K562 (cell line): ENCODE measurements at regions not wholly inside any gene's neighbourhood (a gene's known extent, or its start where the extent isn't known, plus 50 kb on each side); places are given as distances from the start of the nearest gene placed in this dataset.

Source experiments
- ATAC-seq: fragments of 200-7000 bp; cut with Tn5 transposase; 3 replicates; pipeline ENCODE4 v1.9.1; 2020; ENCODE audit warnings: moderate library complexity
- BruUV-seq: library from RNA; stranded (reverse); fragments of 400-500 nt; replicated peaks from 2 replicates; lab custom pipeline; 2021; lab: Mats Ljungman, UMichigan
- CTCF ChIA-PET: fragments of 300-600 bp; formaldehyde crosslinking; extraction: SDS; loops from one replicate; lab custom pipeline; 2021; ENCODE audit warnings: low intra/inter-chr PET ratio; lab: Yijun Ruan, JAX
- POLR2A ChIA-PET: fragments of 300-600, 350-650 bp; sonication (Branson Sonifier 250); formaldehyde crosslinking; extraction: SDS; loops from one replicate; lab custom pipeline; 2021; ENCODE audit warnings: antibody characterized with exemption, inconsistent platforms; lab: Yijun Ruan, JAX
- DNase-seq, 4 experiments: peaks; one replicate each; pipeline versions ENCODE4 v3.0.0 to v3.0.0-alpha.2; 2011 to 2018; ENCODE audit warnings: low spot score in 3 of 4, mixed read lengths in 3 of 4; ENCODE audit errors: extremely low read depth in 1 of 4
- FAIRE-seq: peaks from 2 replicates; lab custom pipeline; 2011; peaks lifted over from hg19 to GRCh38; lab: Jason Lieb, UNC
- H2AFZ ChIP-seq: 2 replicates; pipeline ENCODE4 v1.6.0; 2011; ENCODE audit warnings: low read depth, low read length, control low read depth, inconsistent platforms
- H3K27ac ChIP-seq: fragments of 200-600 bp; 3 replicates; pipeline ENCODE4 v1.8.0; 2011; ENCODE audit warnings: low read depth, mild to moderate bottlenecking, control low read depth, inconsistent platforms, low read length, moderate library complexity, mixed read lengths; ENCODE audit errors: extremely low read depth
- H3K27me3 ChIP-seq, 2 experiments: fragments of 300-600 bp in 1 of 2; 2 replicates in 1 of 2; 3 replicates in 1 of 2; pipeline versions ENCODE4 v1.6.0 to v1.8.0; 2011; ENCODE audit warnings: inconsistent platforms in 2 of 2, low read length in 2 of 2, mild to moderate bottlenecking in 1 of 2, mixed read lengths in 1 of 2, moderate library complexity in 1 of 2; ENCODE audit not compliant: control insufficient read depth in 2 of 2, insufficient read depth in 2 of 2
- H3K36me3 ChIP-seq: fragments of 300-600 bp; 3 replicates; pipeline ENCODE4 v1.8.0; 2011; ENCODE audit warnings: mild to moderate bottlenecking, low read length, inconsistent platforms; ENCODE audit not compliant: control insufficient read depth, insufficient read depth
- H3K4me1 ChIP-seq, 2 experiments: fragments of 200-600 bp in 1 of 2; replicated peaks in 1 of 2; 2 replicates in 1 of 2; 3 replicates in 1 of 2; pipeline versions ENCODE4 v1.5.1 to v1.8.0; 2011; ENCODE audit warnings: inconsistent platforms in 2 of 2, low read length in 2 of 2, mild to moderate bottlenecking in 1 of 2, mixed read lengths in 1 of 2, moderate library complexity in 1 of 2; ENCODE audit not compliant: control insufficient read depth in 2 of 2, insufficient read depth in 2 of 2
- H3K4me2 ChIP-seq: 2 replicates; pipeline ENCODE4 v1.6.1; 2011; ENCODE audit warnings: low read length, control low read depth, inconsistent platforms, mixed read lengths; ENCODE audit not compliant: insufficient read depth
- H3K4me3 ChIP-seq: fragments of 200-600 bp; sonication (generic), shearing (Covaris generic); 2 replicates; pipeline ENCODE4 v1.5.1; 2016; ENCODE audit warnings: control low read depth, inconsistent platforms
- H3K79me2 ChIP-seq: fragments of 200-600 bp; 3 replicates; pipeline ENCODE4 v1.8.0; 2011; ENCODE audit warnings: low read length, inconsistent platforms; ENCODE audit not compliant: control insufficient read depth, insufficient read depth
- H3K9ac ChIP-seq, 2 experiments: 2 replicates each; pipeline versions ENCODE4 v1.6.0 to v1.6.1; 2011; ENCODE audit warnings: low read depth in 2 of 2, low read length in 2 of 2, control low read depth in 1 of 2, inconsistent platforms in 1 of 2, mild to moderate bottlenecking in 1 of 2, mixed read lengths in 1 of 2; ENCODE audit not compliant: insufficient read depth in 1 of 2
- H3K9me1 ChIP-seq: one replicate; pipeline ENCODE4 v1.6.0; 2011; ENCODE audit warnings: inconsistent platforms, mild to moderate bottlenecking, low read length, moderate library complexity; ENCODE audit not compliant: control insufficient read depth, insufficient read depth
- H3K9me3 ChIP-seq: replicated peaks from 2 replicates; pipeline ENCODE4 v1.5.1; 2011; ENCODE audit warnings: low read depth, low read length, inconsistent platforms; ENCODE audit not compliant: control insufficient read depth, insufficient read depth
- H4K20me1 ChIP-seq: replicated peaks from 2 replicates; pipeline ENCODE4 v1.6.1; 2011; ENCODE audit warnings: low read length, inconsistent platforms, mixed read lengths; ENCODE audit not compliant: control insufficient read depth, insufficient read depth
- MGA ChIP-seq: fragments of 450-650 bp; IDR thresholded peaks from 2 replicates; pipeline ENCODE4 v1.6.1; 2016; ENCODE audit warnings: mild to moderate bottlenecking, moderate library complexity
- NFIC ChIP-seq: fragments of 450-650 bp; IDR thresholded peaks from 2 replicates; pipeline ENCODE4 v1.6.1; 2017; ENCODE audit warnings: mild to moderate bottlenecking, inconsistent platforms
- TRIM25 ChIP-seq: fragments of 450-650 bp; IDR thresholded peaks from 2 replicates; pipeline ENCODE4 v1.7.0; 2016; ENCODE audit warnings: borderline replicate concordance
- ZNF384 ChIP-seq: IDR thresholded peaks from 2 replicates; pipeline ENCODE4 v1.6.1; 2012; ENCODE audit warnings: low read depth, low read length, improper control_type of control experiment
- WGBS: fragments of 100-300 bp; shearing (Covaris generic); methylation state at CpG from one replicate; pipeline ENCODE4 v1.1.6; 2016; ENCODE audit warnings: low coverage, mixed read lengths; ENCODE audit not compliant: insufficient coverage; ENCODE audit errors: missing lambda C conversion rate; 5-methylcytosine and 5-hydroxymethylcytosine counted together
- in situ Hi-C: fragments of 300-500 bp; cut with MboI; formaldehyde crosslinking; loops from 4 replicates; pipeline ENCODE4 v1.15.0; 2018; ENCODE audit warnings: inconsistent platforms, mixed read lengths
- intact Hi-C: fragments of 100-400 bp; cut with micrococcal nuclease; formaldehyde crosslinking; loops from 2 replicates; pipeline ENCODE4 v1.14.2; 2022

GRCh38 chr3:187978433-187979011, 175.4 kb upstream of the LPP start:
- CTCF ChIA-PET = no interaction called here
- ATAC-seq (no peak), DNase-seq (no peak), FAIRE-seq (no peak)
- Histone ChIP-seq H3K36me3 (no peaks in the 10 kb centered on the region), H3K4me3 (no peak overlapping the region), H3K4me2 (no peak overlapping the region), H4K20me1 (no peaks in the 10 kb centered on the region), H3K27ac (no peak overlapping the region), H3K27me3 (peaks cover 0 to 6% of the 10 kb centered on the region in 2 experiments; a peak in 1 of 5 replicates), H3K9ac (no peak overlapping the region), H3K4me1 (no peaks in the 10 kb centered on the region), H3K79me2 (no peaks in the 10 kb centered on the region), H3K9me1 (no peaks in the 10 kb centered on the region), H3K9me3 (no peaks in the 10 kb centered on the region), H2AFZ (no peak overlapping the region)
- TF ChIP-seq MGA = no peak
- no peak for TF ChIP-seq NFIC
- TF ChIP-seq TRIM25 = no peak
- no peak for TF ChIP-seq ZNF384
- intact Hi-C loops = no loop called here
- 0% methylated on average over 5 of the region's 5 CpGs for WGBS
- no TSS peak for BruUV-seq
- POLR2A ChIA-PET = interaction anchor here (1.3 kb wide), 1 partner anchor 8 kb away, joined by 3 read pairs; no protein-coding TSS in a partner anchor
- in situ Hi-C loops = no loop called here
